Activated CD8-positive, alpha-beta T cell treated with anti-CD3 and anti-CD28 coated beads for 36 hours (primary cell): ENCODE measurements at regions not wholly inside any gene's neighbourhood (a gene's known extent, or its start where the extent isn't known, plus 50 kb on each side); places are given as distances from the start of the nearest gene placed in this dataset.

Experiments used
- ATAC-seq: fragments of 200-7000 bp; cut with Tn5 transposase; one replicate; pipeline ENCODE4 v1.10.0; 2021; ENCODE audit warnings: mild to moderate bottlenecking, moderate library complexity
- CTCF ChIA-PET: fragments of 350-600 bp; sonication (Branson Sonifier 250); formaldehyde crosslinking; loops from one replicate; lab custom pipeline; 2021; ENCODE audit warnings: antibody characterized with exemption; lab: Charles Lee
- POLR2A ChIA-PET: fragments of 350-600 bp; sonication (Branson Sonifier 250); formaldehyde crosslinking; loops from one replicate; lab custom pipeline; 2021; ENCODE audit warnings: antibody characterized with exemption; lab: Charles Lee
- DNase-seq: peaks from one replicate; pipeline ENCODE4 v3.0.0-alpha.2; 2020
- H3K27ac Mint-ChIP-seq: one replicate; pipeline ENCODE4 v1.8.0; 2021; ENCODE audit warnings: mild to moderate bottlenecking, mixed read lengths
- H3K27me3 Mint-ChIP-seq: one replicate; pipeline ENCODE4 v1.8.0; 2021; ENCODE audit warnings: mixed read lengths
- H3K36me3 Mint-ChIP-seq: one replicate; pipeline ENCODE4 v1.8.0; 2021; ENCODE audit warnings: low read depth, mixed read lengths
- H3K4me1 Mint-ChIP-seq: one replicate; pipeline ENCODE4 v1.8.0; 2021; ENCODE audit warnings: low read depth, mixed read lengths
- H3K4me3 Mint-ChIP-seq: one replicate; pipeline ENCODE4 v1.8.0; 2021; ENCODE audit warnings: mild to moderate bottlenecking, moderate library complexity, mixed read lengths
- H3K9me3 Mint-ChIP-seq: one replicate; pipeline ENCODE4 v1.8.0; 2021; ENCODE audit warnings: mixed read lengths
- intact Hi-C: fragments of 100-400 bp; cut with micrococcal nuclease; formaldehyde crosslinking; loops from one replicate; pipeline ENCODE4 v1.10.0; 2022
- TF ChIP-seq, protein P1 (sequence below): fragments of 200-600 bp; IDR thresholded peaks from one replicate; pipeline ENCODE4 v1.8.0; 2022; ENCODE audit warnings: antibody characterized with exemption, mild to moderate bottlenecking

DNA sequence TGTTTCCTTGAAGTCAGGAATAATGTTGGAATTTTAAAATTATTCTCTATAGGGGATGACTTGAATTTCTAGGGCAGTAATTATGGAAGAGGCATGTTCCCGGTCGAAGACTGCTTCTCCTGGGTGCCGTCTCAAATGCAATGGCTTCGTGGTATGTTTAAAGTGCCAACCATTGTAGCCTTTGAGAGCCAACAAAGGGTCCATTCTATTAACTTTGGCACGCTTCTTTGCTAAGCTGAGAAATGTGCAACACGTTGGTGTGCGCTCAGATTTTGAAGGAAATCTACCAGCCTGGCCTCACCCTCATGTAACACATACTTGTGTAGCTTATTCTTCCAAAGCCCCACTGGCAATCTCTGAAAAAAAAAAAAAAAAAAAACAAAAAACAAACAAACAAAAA is 221.2 kb upstream of the ANKH start:
- H3K27me3 Mint-ChIP-seq, result no peaks in the 10 kb centered on the region
- ChIA-PET CTCF (no interaction called here), POLR2A (no interaction called here)
- H3K9me3 Mint-ChIP-seq, result peaks cover 2% of the 10 kb centered on the region
- TF ChIP-seq, protein P1, sequence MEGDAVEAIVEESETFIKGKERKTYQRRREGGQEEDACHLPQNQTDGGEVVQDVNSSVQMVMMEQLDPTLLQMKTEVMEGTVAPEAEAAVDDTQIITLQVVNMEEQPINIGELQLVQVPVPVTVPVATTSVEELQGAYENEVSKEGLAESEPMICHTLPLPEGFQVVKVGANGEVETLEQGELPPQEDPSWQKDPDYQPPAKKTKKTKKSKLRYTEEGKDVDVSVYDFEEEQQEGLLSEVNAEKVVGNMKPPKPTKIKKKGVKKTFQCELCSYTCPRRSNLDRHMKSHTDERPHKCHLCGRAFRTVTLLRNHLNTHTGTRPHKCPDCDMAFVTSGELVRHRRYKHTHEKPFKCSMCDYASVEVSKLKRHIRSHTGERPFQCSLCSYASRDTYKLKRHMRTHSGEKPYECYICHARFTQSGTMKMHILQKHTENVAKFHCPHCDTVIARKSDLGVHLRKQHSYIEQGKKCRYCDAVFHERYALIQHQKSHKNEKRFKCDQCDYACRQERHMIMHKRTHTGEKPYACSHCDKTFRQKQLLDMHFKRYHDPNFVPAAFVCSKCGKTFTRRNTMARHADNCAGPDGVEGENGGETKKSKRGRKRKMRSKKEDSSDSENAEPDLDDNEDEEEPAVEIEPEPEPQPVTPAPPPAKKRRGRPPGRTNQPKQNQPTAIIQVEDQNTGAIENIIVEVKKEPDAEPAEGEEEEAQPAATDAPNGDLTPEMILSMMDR, result no peak
- intact Hi-C loops, result no loop called here
- DNase-seq, result no peak
- H3K4me3 Mint-ChIP-seq, result no peak overlapping the region
- H3K36me3 Mint-ChIP-seq, result no peaks in the 10 kb centered on the region
- H3K27ac Mint-ChIP-seq, result no peak overlapping the region
- no peaks in the 10 kb centered on the region for H3K4me1 Mint-ChIP-seq
- no peak for ATAC-seq

DNA sequence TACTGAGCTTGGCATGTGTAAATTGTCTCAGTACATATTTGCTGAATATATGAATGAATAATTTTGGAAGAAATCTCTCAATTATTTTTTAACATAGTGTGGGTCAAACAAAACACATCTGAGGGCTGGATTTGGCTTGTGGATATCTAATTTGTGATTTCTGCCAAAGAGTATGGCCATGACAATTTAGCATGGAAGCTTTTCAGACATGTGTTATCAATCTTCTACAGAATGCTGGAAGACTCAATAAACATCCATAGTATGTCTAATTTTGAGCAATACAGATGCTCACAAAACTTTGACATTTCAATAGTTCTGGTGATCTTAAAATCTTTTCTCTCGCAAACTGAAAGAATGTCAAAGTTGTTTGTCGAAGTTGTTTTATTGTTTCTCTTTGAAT is 214.1 kb upstream of the ANKH start:
- Mint-ChIP-seq H3K36me3 (no peaks in the 10 kb centered on the region), H3K27ac (no peak overlapping the region), H3K4me1 (no peaks in the 10 kb centered on the region), H3K4me3 (no peak overlapping the region), H3K27me3 (no peaks in the 10 kb centered on the region), H3K9me3 (no peaks in the 10 kb centered on the region)
- ChIA-PET POLR2A (no interaction called here), CTCF (interaction anchor here (0.6 kb wide), 1 partner anchor 86 kb away, joined by 3 read pairs; no protein-coding TSS in a partner anchor)
- ATAC-seq (no peak), DNase-seq (no peak)
- TF ChIP-seq, protein P1, result no peak
- intact Hi-C loops, result no loop called here

DNA sequence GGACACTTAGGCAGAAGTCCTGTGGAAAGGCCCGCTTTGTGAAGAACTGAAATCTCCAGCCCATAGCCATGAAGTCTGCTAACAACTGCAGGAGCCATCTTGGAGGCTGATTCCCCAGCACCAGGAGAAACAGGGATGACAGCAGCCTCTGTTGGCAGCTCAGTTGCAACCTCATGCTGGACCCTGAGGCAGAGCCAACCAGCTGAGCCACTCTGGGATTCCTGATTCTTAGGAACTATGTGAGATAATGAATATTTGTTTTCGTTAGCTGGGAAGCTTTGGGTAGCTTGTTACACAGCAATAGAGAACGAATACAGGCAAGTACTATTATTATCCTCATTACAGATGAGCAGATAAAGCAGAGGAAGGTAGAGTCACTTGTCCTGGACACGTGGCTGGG is 210.5 kb upstream of the ANKH start:
- Mint-ChIP-seq H3K9me3 (no peaks in the 10 kb centered on the region), H3K36me3 (no peaks in the 10 kb centered on the region), H3K27ac (no peak overlapping the region), H3K4me1 (no peaks in the 10 kb centered on the region), H3K27me3 (no peaks in the 10 kb centered on the region), H3K4me3 (no peak overlapping the region)
- ChIA-PET POLR2A (no interaction called here), CTCF (interaction anchor here (1.0 to 1.2 kb wide), 2 partner anchors 24 to 105 kb away, joined by 3 read pairs; no protein-coding TSS in a partner anchor)
- ATAC-seq (no peak), DNase-seq (no peak)
- TF ChIP-seq, protein P1, result no peak
- intact Hi-C loops, result no loop called here

DNA sequence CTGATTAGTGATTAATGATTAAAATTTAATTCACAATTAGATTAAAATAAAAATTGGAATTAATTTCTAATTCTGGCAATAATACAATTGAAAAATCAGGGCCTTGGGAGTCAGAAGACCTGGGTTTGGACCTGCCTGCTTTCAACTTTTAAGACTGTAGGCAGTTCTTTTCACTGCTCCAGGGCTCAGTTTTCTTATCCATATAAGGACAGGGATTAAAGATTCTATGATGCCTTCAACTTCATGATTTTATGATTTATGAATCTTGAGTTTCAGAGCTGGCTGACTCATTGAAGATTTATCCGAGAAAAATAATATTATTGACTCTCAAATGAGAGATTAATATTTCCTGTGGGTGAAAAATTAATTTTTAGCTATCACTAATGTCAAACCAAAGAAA is 208.6 kb upstream of the ANKH start:
- CTCF ChIA-PET, result no interaction called here
- no peaks in the 10 kb centered on the region for H3K9me3 Mint-ChIP-seq
- no peaks in the 10 kb centered on the region for H3K36me3 Mint-ChIP-seq
- no peaks in the 10 kb centered on the region for H3K4me1 Mint-ChIP-seq
- intact Hi-C loops, result no loop called here
- TF ChIP-seq, protein P1, result no peak
- no peak for ATAC-seq
- POLR2A ChIA-PET, result no interaction called here
- H3K27ac Mint-ChIP-seq, result no peak overlapping the region
- no peak overlapping the region for H3K4me3 Mint-ChIP-seq
- no peak for DNase-seq
- no peaks in the 10 kb centered on the region for H3K27me3 Mint-ChIP-seq

- Mint-ChIP-seq H3K27ac (no peak overlapping the region), H3K36me3 (no peaks in the 10 kb centered on the region), H3K4me3 (no peak overlapping the region), H3K9me3 (no peaks in the 10 kb centered on the region), H3K4me1 (no peaks in the 10 kb centered on the region), H3K27me3 (no peaks in the 10 kb centered on the region)
- no peak for DNase-seq
- intact Hi-C loops, result no loop called here
- POLR2A ChIA-PET, result no interaction called here
- CTCF ChIA-PET, result interaction anchor here (1.3 kb wide), 1 partner anchor 26 kb away, joined by 3 read pairs; no protein-coding TSS in a partner anchor
- ATAC-seq, result no peak
- TF ChIP-seq, protein P1, result no peak
Observed at GRCh38 chr5:15079566-15079965, 208.0 kb upstream of the ANKH start.
